PC-3 (cell line): ENCODE measurements at regions not wholly inside any gene's neighbourhood (a gene's known extent, or its start where the extent isn't known, plus 50 kb on each side); places are given as distances from the start of the nearest gene placed in this dataset.

Source experiments
- ATAC-seq: fragments of 200-7000 bp; cut with Tn5 transposase; 2 replicates; pipeline ENCODE4 v1.9.1; 2020; ENCODE audit warnings: mild to moderate bottlenecking, moderate library complexity
- BruUV-seq: library from RNA; stranded (reverse); fragments of 400-500 nt; replicated peaks from 2 replicates; lab custom pipeline; 2021; lab: Mats Ljungman, UMichigan
- CTCF ChIA-PET: fragments of 300-600 bp; sonication (Branson Sonifier 250); formaldehyde crosslinking; loops from one replicate; lab custom pipeline; 2022; ENCODE audit warnings: antibody characterized with exemption; lab: Charles Lee
- POLR2A ChIA-PET: fragments of 300-600 bp; sonication (Branson Sonifier 250); formaldehyde crosslinking; loops from one replicate; lab custom pipeline; 2022; ENCODE audit warnings: antibody characterized with exemption; ENCODE audit not compliant: unreplicated experiment; lab: Charles Lee
- DNase-seq: peaks from one replicate; pipeline ENCODE4 v3.0.0-alpha.2; 2015
- H2AFZ ChIP-seq: fragments of 300-600 bp; sonication (generic); 2 replicates; pipeline ENCODE4 v1.6.0; 2016; ENCODE audit warnings: antibody characterized with exemption, low read length
- H3F3A ChIP-seq: fragments of 300-600 bp; sonication (generic); one replicate; pipeline ENCODE4 v1.6.0; 2017; ENCODE audit warnings: antibody characterized with exemption, low read length, control low read depth, mild to moderate bottlenecking; ENCODE audit not compliant: unreplicated experiment
- H3K27ac ChIP-seq: fragments of 300-600 bp; sonication (generic); 2 replicates; pipeline ENCODE4 v1.5.1; 2016; ENCODE audit warnings: mild to moderate bottlenecking, low read length
- H3K27me3 ChIP-seq: fragments of 300-600 bp; sonication (generic); 2 replicates; pipeline ENCODE4 v1.6.1; 2016; ENCODE audit warnings: low read length, mixed read lengths
- H3K36me3 ChIP-seq: fragments of 300-600 bp; sonication (generic); 2 replicates; pipeline ENCODE4 v1.6.1; 2016; ENCODE audit warnings: low read depth, mixed run types, low read length, mixed read lengths
- H3K4me1 ChIP-seq: fragments of 300-600 bp; sonication (generic); 2 replicates; pipeline ENCODE4 v1.5.1; 2016; ENCODE audit warnings: low read length; ENCODE audit not compliant: insufficient read depth
- H3K4me2 ChIP-seq: fragments of 300-600 bp; sonication (generic); 2 replicates; pipeline ENCODE4 v1.6.0; 2016; ENCODE audit warnings: low read length
- H3K4me3 ChIP-seq: fragments of 300-600 bp; sonication (generic); 2 replicates; pipeline ENCODE4 v1.5.1; 2016; ENCODE audit warnings: mild to moderate bottlenecking, low read length, mixed read lengths
- H3K79me2 ChIP-seq: fragments of 300-600 bp; sonication (generic); 2 replicates; pipeline ENCODE4 v1.6.1; 2017; ENCODE audit warnings: low read length, mixed read lengths
- H3K9ac ChIP-seq: fragments of 300-600 bp; sonication (generic); 2 replicates; pipeline ENCODE4 v1.6.0; 2016; ENCODE audit warnings: mild to moderate bottlenecking, low read length
- H3K9me2 ChIP-seq: fragments of 300-600 bp; sonication (generic); replicated peaks from 2 replicates; pipeline ENCODE4 v1.6.1; 2016; ENCODE audit warnings: mixed run types, low read length, mixed read lengths
- H3K9me3 ChIP-seq: fragments of 300-600 bp; sonication (generic); 2 replicates; pipeline ENCODE4 v1.6.1; 2016; ENCODE audit warnings: low read length, mixed read lengths
- H4K20me1 ChIP-seq: fragments of 300-600 bp; sonication (generic); 2 replicates; pipeline ENCODE4 v1.6.1; 2016; ENCODE audit warnings: low read length, mixed read lengths
- EZH2 ChIP-seq: fragments of 300-600 bp; sonication (generic); IDR thresholded peaks from one replicate; pipeline ENCODE4 v1.6.1; 2017; ENCODE audit warnings: antibody characterized with exemption, mild to moderate bottlenecking, low read length; ENCODE audit not compliant: unreplicated experiment
- EZH2phosphoT487 ChIP-seq: fragments of 300-600 bp; sonication (generic); IDR thresholded peaks from 2 replicates; pipeline ENCODE4 v1.6.1; 2018; ENCODE audit warnings: mild to moderate bottlenecking, antibody characterized with exemption, low read length, borderline replicate concordance
- intact Hi-C: fragments of 100-400 bp; cut with micrococcal nuclease; formaldehyde crosslinking; loops from 2 replicates; pipeline ENCODE4 v1.9.0; 2023
- TF ChIP-seq, protein P1 (sequence below): fragments of 300-600 bp; sonication (generic); conservative IDR thresholded peaks from 2 replicates; pipeline ENCODE4 v1.5.1; 2017; ENCODE audit warnings: antibody characterized with exemption, low read depth, mild to moderate bottlenecking, low read length

GRCh38 chr5:78698191-78698791 lies 49.7 kb upstream of the LHFPL2 start:
- no peaks in the 10 kb centered on the region for H3K9me2 ChIP-seq
- no peaks in the 10 kb centered on the region for H3F3A ChIP-seq
- no peaks in the 10 kb centered on the region for H3K27me3 ChIP-seq
- H4K20me1 ChIP-seq, result no peaks in the 10 kb centered on the region
- POLR2A ChIA-PET, result no interaction called here
- no peaks in the 10 kb centered on the region for H3K9me3 ChIP-seq
- H3K36me3 ChIP-seq, result no peaks in the 10 kb centered on the region
- ATAC-seq (no peak), DNase-seq (no peak)
- no peak for TF ChIP-seq EZH2
- TF ChIP-seq, protein P1, sequence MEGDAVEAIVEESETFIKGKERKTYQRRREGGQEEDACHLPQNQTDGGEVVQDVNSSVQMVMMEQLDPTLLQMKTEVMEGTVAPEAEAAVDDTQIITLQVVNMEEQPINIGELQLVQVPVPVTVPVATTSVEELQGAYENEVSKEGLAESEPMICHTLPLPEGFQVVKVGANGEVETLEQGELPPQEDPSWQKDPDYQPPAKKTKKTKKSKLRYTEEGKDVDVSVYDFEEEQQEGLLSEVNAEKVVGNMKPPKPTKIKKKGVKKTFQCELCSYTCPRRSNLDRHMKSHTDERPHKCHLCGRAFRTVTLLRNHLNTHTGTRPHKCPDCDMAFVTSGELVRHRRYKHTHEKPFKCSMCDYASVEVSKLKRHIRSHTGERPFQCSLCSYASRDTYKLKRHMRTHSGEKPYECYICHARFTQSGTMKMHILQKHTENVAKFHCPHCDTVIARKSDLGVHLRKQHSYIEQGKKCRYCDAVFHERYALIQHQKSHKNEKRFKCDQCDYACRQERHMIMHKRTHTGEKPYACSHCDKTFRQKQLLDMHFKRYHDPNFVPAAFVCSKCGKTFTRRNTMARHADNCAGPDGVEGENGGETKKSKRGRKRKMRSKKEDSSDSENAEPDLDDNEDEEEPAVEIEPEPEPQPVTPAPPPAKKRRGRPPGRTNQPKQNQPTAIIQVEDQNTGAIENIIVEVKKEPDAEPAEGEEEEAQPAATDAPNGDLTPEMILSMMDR, result no peak
- TF ChIP-seq EZH2phosphoT487, result no peak
- no TSS peak for BruUV-seq
- intact Hi-C loops, result no loop called here
- peak overlapping the region; percentile 42; the same call in 1 of the 2 replicates for H2AFZ ChIP-seq
- H3K4me3 ChIP-seq, result no peak overlapping the region
- peak overlapping the region; percentile 98 for H3K27ac ChIP-seq
- H3K4me1 ChIP-seq, result peaks cover 25% of the 10 kb centered on the region
- H3K9ac ChIP-seq, result peak overlapping the region; percentile 61
- peak overlapping the region; percentile 63 for H3K4me2 ChIP-seq
- no peaks in the 10 kb centered on the region for H3K79me2 ChIP-seq
- CTCF ChIA-PET, result no interaction called here
